Cardiac muscle cell (in vitro differentiated cells and primary cell): ENCODE measurements at regions not wholly inside any gene's neighbourhood (a gene's known extent, or its start where the extent isn't known, plus 50 kb on each side); places are given as distances from the start of the nearest gene placed in this dataset.

Experiments used
- DNase-seq, 2 donors: peaks; one replicate each; pipeline versions ENCODE4 v3.0.0 to v3.0.0-alpha.2; 2010 to 2017; ENCODE audit warnings: low read depth in 1 of 2, low spot score in 1 of 2
- H3K27ac ChIP-seq: fragments of 200-600 bp; sonication (generic); 2 replicates; pipeline ENCODE4 v1.5.1; 2016
- H3K27me3 ChIP-seq: fragments of 200-600 bp; sonication (generic); 2 replicates; pipeline ENCODE4 v1.6.0; 2016; ENCODE audit warnings: control low read depth
- H3K36me3 ChIP-seq: fragments of 200-600 bp; sonication (generic); 2 replicates; pipeline ENCODE4 v1.5.1; 2016; ENCODE audit warnings: control low read depth
- H3K4me1 ChIP-seq: fragments of 200-600 bp; sonication (generic); 2 replicates; pipeline ENCODE4 v1.8.1; 2017; ENCODE audit warnings: low read depth, mild to moderate bottlenecking, mixed run types
- H3K4me3 ChIP-seq: fragments of 200-600 bp; sonication (generic); 2 replicates; pipeline ENCODE4 v1.5.1; 2016; ENCODE audit warnings: mild to moderate bottlenecking
- H3K9me3 ChIP-seq: fragments of 200-600 bp; sonication (generic); 2 replicates; pipeline ENCODE4 v1.5.1; 2017; ENCODE audit warnings: low read depth, mild to moderate bottlenecking, control low read depth
- CTCF ChIP-seq: IDR thresholded peaks from 2 replicates; pipeline ENCODE4 v1.5.1; 2012; ENCODE audit warnings: low read depth, mild to moderate bottlenecking, low read length

- H3K9me3 ChIP-seq = no peaks in the 10 kb centered on the region
- H3K27me3 ChIP-seq = no peaks in the 10 kb centered on the region
- no peak for DNase-seq
- H3K4me1 ChIP-seq = no peaks in the 10 kb centered on the region
- H3K4me3 ChIP-seq = no peak overlapping the region
- no peak overlapping the region for H3K27ac ChIP-seq
- no peak for TF ChIP-seq CTCF
- no peaks in the 10 kb centered on the region for H3K36me3 ChIP-seq
These were observed 138.8 kb upstream of the SOX6 start for GRCh38 chr11:16494918-16495691.

DNA sequence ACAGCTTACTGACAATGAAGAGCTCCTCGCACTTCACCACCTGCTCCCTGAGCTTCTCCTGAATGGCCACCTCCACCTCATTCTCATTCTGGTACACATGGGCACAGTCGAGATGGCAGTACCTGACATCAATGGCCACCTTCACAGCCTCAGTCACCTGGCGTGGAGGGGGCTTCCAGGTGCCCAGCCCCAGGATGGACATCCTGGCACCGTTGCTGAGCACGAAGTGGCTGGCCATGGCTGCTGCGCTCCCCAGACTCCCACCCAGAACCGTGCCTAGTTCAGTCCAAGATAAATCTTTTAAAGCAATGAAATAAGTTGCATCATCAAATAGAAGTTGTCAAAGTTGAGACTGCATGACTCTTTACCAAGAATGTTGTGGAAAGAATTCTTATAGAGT, 128.1 kb upstream of the SOX6 start:
- Histone ChIP-seq H3K9me3 (no peaks in the 10 kb centered on the region), H3K36me3 (no peaks in the 10 kb centered on the region), H3K27ac (no peak overlapping the region), H3K27me3 (no peaks in the 10 kb centered on the region), H3K4me3 (no peak overlapping the region), H3K4me1 (no peaks in the 10 kb centered on the region)
- DNase-seq = no peak
- TF ChIP-seq CTCF = no peak

DNA sequence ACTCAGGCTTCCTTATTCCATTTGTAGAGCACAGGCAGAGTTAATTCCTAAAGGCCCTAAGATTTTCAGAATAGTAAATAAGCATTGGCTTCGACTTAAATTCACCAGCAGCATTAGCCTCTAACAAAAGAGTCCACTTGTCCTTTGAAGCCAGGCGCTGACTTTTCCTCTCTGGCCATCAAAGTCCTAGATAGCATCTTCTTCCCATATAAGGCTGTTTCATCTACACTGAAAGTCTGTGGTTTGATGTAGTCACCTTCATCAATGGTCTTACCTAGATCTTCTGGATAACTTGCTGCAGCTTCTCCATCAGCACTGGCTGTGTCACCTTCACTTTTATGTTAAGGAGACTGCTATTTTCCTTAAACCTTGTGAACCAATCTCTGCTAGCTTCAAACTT, 118.3 kb upstream of the SOX6 start:
- no peaks in the 10 kb centered on the region for H3K9me3 ChIP-seq
- no peak overlapping the region for H3K4me3 ChIP-seq
- no peak for DNase-seq
- no peaks in the 10 kb centered on the region for H3K36me3 ChIP-seq
- H3K4me1 ChIP-seq = no peaks in the 10 kb centered on the region
- H3K27ac ChIP-seq = no peak overlapping the region
- no peak for TF ChIP-seq CTCF
- H3K27me3 ChIP-seq = no peaks in the 10 kb centered on the region

GRCh38 chr11:16469968-16470367, 113.6 kb upstream of the SOX6 start:
- TF ChIP-seq CTCF = no peak
- no peaks in the 10 kb centered on the region for H3K36me3 ChIP-seq
- no peak overlapping the region for H3K4me3 ChIP-seq
- no peaks in the 10 kb centered on the region for H3K9me3 ChIP-seq
- no peaks in the 10 kb centered on the region for H3K27me3 ChIP-seq
- no peak for DNase-seq
- no peaks in the 10 kb centered on the region for H3K4me1 ChIP-seq
- no peak overlapping the region for H3K27ac ChIP-seq

DNA sequence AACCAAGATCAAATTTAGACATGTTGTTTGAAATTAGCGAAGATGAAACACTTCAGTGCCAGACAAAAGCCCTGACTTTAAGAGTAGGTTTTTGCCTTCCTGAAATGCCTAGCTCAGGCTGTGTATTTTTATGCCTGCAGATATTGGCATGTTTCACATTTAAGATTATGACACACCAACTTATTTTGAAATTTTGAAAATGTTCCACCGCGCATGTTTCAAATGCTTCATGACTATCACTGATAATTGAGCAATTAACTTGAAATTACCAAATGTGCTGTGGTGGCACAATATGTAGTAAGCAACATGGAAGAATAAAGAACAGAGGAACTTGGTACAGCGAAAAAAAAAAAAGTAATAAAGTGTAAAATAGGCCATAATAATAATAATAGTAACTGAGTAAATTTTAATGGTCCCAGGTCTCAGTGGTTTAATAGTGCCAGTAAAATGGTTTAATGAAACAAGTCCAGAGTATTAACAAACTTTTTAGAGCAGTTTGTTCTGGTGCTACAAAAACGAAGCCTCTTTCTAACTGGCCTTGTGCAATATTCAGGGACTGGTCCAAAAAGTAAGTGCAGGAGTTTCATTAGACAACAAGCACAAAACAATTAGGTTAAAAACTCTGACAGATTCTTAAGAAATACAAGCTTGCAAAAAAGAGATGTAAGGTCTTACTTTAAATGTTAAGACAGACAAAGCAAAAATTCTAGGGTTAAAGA, 112.5 kb upstream of the SOX6 start:
- no peak overlapping the region for H3K4me3 ChIP-seq
- TF ChIP-seq CTCF = no peak
- no peaks in the 10 kb centered on the region for H3K4me1 ChIP-seq
- no peaks in the 10 kb centered on the region for H3K36me3 ChIP-seq
- no peak overlapping the region for H3K27ac ChIP-seq
- H3K27me3 ChIP-seq = no peaks in the 10 kb centered on the region
- no peak for DNase-seq
- no peaks in the 10 kb centered on the region for H3K9me3 ChIP-seq
